ENCODE measurements at regions not wholly inside any gene's neighbourhood (a gene's known extent, or its start where the extent isn't known, plus 50 kb on each side); places are given as distances from the start of the nearest gene placed in this dataset.

GRCh38 chr1:4856396-4856795 lies 202.0 kb downstream of the AJAP1 start:
- no peaks in the 10 kb centered on the region for H3K27me3 Mint-ChIP-seq (ENCODE audit: insufficient read depth, low read depth, poor library complexity)
- ATAC-seq (no peak), DNase-seq (ENCODE audit: low spot score) (no peak)
- no peak overlapping the region for H3K27ac ChIP-seq (ENCODE audit: low read depth)
- H3K4me1 ChIP-seq (ENCODE audit: insufficient read depth): no peaks in the 10 kb centered on the region
- H3K36me3 Mint-ChIP-seq (ENCODE audit: low read depth): peaks cover 3% of the 10 kb centered on the region; the same call in 1 of the 3 replicates
- H2AFZ ChIP-seq: no peak overlapping the region
- no peaks in the 10 kb centered on the region for H3F3A ChIP-seq (replicated peaks; ENCODE audit: low read depth)
- no peak overlapping the region for H3K4me2 ChIP-seq
- H4K20me1 ChIP-seq (replicated peaks; ENCODE audit: insufficient read depth): no peaks in the 10 kb centered on the region
- H3K27me3 ChIP-seq (ENCODE audit: insufficient read depth): no peaks in the 10 kb centered on the region
- no peaks in the 10 kb centered on the region for H3K79me2 ChIP-seq (replicated peaks; ENCODE audit: insufficient read depth)
- H3K4me3 Mint-ChIP-seq: no peak overlapping the region
- H3K36me3 ChIP-seq (ENCODE audit: insufficient read depth): 0 out of 2 replicates have a peak, but pooled peaks cover 8% of the 10 kb centered on the region
- H3K9me3 Mint-ChIP-seq: peaks cover 25% of the 10 kb centered on the region
- no peaks in the 10 kb centered on the region for H3K9me2 ChIP-seq (ENCODE audit: insufficient read depth)
- H3K27ac Mint-ChIP-seq: no peak overlapping the region
- no peaks in the 10 kb centered on the region for H3K4me1 Mint-ChIP-seq
- no peak overlapping the region for H3K4me3 ChIP-seq
- TF ChIP-seq EZH2phosphoT487 (IDR thresholded peaks at IDR 0.05; ENCODE audit: unreplicated experiment): no peak
- no peak for TF ChIP-seq REST (IDR thresholded peaks at IDR 0.05; ENCODE audit: unreplicated experiment)

- no peak for ATAC-seq
- H3K4me3 Mint-ChIP-seq: no peak overlapping the region
- H3K4me1 ChIP-seq (ENCODE audit: insufficient read depth): no peaks in the 10 kb centered on the region
- no peaks in the 10 kb centered on the region for H3K79me2 ChIP-seq (replicated peaks; ENCODE audit: insufficient read depth)
- no peak overlapping the region for H3K4me3 ChIP-seq
- no peak for DNase-seq (ENCODE audit: low spot score)
- peaks cover under 1% of the 10 kb centered on the region; the same call in 1 of the 3 replicates for H3K4me1 Mint-ChIP-seq
- peaks cover 3% of the 10 kb centered on the region; the same call in 2 of the 3 replicates for H3K36me3 Mint-ChIP-seq (ENCODE audit: low read depth)
- H3K27ac ChIP-seq (ENCODE audit: low read depth): no peak overlapping the region
- H3K9me2 ChIP-seq (ENCODE audit: insufficient read depth): no peaks in the 10 kb centered on the region
- 0 out of 2 replicates have a peak, but pooled peaks cover 8% of the 10 kb centered on the region for H3K36me3 ChIP-seq (ENCODE audit: insufficient read depth)
- no peak overlapping the region for H3K4me2 ChIP-seq
- peaks cover 29% of the 10 kb centered on the region for H3K9me3 Mint-ChIP-seq
- no peaks in the 10 kb centered on the region for H3F3A ChIP-seq (replicated peaks; ENCODE audit: low read depth)
- no peaks in the 10 kb centered on the region for H4K20me1 ChIP-seq (replicated peaks; ENCODE audit: insufficient read depth)
- no peaks in the 10 kb centered on the region for H3K27me3 Mint-ChIP-seq (ENCODE audit: insufficient read depth, low read depth, poor library complexity)
- no peaks in the 10 kb centered on the region for H3K27me3 ChIP-seq (ENCODE audit: insufficient read depth)
- no peak overlapping the region for H2AFZ ChIP-seq
- no peak overlapping the region for H3K27ac Mint-ChIP-seq
- TF ChIP-seq REST (IDR thresholded peaks at IDR 0.05; ENCODE audit: unreplicated experiment) (no peak), JUNB (IDR thresholded peaks at IDR 0.05; ENCODE audit: unreplicated experiment) (no peak), NANOG (IDR thresholded peaks at IDR 0.05; ENCODE audit: borderline replicate concordance) (no peak), ZNF331 (CRISPR knock-in tag; IDR thresholded peaks at IDR 0.05; ENCODE audit: low read depth) (no peak), ZNF462 (CRISPR knock-in tag; IDR thresholded peaks at IDR 0.05) (no peak)
Measured at GRCh38 chr1:4854367-4854766, 200.0 kb downstream of the AJAP1 start.
